ENCODE measurements at regions not wholly inside any gene's neighbourhood (a gene's known extent, or its start where the extent isn't known, plus 50 kb on each side); places are given as distances from the start of the nearest gene placed in this dataset.

DNA sequence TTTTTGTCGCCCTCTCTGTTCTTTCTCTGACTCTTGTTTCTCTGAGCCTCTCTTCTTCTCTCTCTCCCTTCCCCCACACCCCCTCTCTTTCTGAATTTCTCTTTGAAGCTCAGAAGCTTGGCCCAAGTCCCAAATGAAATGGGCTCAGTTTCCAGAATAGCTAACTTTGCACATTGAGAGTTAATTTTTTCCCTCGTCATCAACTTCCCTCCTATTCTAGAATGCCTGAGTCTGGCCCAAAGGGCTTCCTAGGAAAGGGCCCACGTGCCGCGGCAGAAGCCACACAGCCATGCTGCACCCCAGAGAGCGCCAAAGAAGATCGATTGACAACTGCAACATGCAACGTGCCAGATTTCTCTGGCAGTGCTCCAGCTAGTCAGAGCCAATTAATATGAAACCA lies 588.8 kb upstream of the KLF4 start:
- intact Hi-C loops (cut with DNase I) = no loop called here
- Histone ChIP-seq H3K9me3 (no peaks in the 10 kb centered on the region), H3K4me1 (no peaks in the 10 kb centered on the region), H3K4me3 (no peak overlapping the region), H3K27me3 (no peaks in the 10 kb centered on the region), H3K36me3 (no peaks in the 10 kb centered on the region), H3K9ac (ENCODE audit: low read depth in 2 of 2, low read length in 2 of 2) (no peak overlapping the region), H3K27ac (no peak overlapping the region)
- no peak for DNase-seq
- TF ChIP-seq, protein P1, sequence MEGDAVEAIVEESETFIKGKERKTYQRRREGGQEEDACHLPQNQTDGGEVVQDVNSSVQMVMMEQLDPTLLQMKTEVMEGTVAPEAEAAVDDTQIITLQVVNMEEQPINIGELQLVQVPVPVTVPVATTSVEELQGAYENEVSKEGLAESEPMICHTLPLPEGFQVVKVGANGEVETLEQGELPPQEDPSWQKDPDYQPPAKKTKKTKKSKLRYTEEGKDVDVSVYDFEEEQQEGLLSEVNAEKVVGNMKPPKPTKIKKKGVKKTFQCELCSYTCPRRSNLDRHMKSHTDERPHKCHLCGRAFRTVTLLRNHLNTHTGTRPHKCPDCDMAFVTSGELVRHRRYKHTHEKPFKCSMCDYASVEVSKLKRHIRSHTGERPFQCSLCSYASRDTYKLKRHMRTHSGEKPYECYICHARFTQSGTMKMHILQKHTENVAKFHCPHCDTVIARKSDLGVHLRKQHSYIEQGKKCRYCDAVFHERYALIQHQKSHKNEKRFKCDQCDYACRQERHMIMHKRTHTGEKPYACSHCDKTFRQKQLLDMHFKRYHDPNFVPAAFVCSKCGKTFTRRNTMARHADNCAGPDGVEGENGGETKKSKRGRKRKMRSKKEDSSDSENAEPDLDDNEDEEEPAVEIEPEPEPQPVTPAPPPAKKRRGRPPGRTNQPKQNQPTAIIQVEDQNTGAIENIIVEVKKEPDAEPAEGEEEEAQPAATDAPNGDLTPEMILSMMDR (IDR thresholded peaks at IDR 0.05) = no peak

DNA sequence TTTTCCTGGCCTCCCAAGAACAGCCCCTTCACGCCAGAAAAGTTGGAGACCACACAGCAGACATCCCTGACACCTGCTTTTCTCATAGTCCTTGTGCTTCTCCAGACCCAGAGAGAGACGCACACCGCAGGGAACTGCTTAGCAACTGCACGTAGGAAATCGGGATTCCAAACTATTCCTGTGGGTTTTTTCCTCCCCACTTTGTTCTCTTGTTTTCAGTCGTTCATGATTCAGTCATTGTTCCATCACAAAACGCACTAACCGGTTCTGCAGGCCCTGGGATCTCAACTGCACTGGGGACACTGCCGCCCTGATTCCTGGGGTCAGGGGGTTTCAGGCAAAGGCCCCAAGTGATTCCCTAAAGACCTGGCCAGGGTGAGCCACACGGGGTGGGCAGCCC lies 588.0 kb upstream of the KLF4 start:
- Histone ChIP-seq H3K9me3 (no peaks in the 10 kb centered on the region), H3K27ac (no peak overlapping the region), H3K9ac (ENCODE audit: low read depth in 2 of 2, low read length in 2 of 2) (no peak overlapping the region), H3K4me1 (no peaks in the 10 kb centered on the region), H3K36me3 (no peaks in the 10 kb centered on the region), H3K27me3 (no peaks in the 10 kb centered on the region), H3K4me3 (no peak overlapping the region)
- intact Hi-C loops (cut with DNase I) = no loop called here
- TF ChIP-seq, protein P1 (IDR thresholded peaks at IDR 0.05) = no peak
- DNase-seq = no peak

DNA sequence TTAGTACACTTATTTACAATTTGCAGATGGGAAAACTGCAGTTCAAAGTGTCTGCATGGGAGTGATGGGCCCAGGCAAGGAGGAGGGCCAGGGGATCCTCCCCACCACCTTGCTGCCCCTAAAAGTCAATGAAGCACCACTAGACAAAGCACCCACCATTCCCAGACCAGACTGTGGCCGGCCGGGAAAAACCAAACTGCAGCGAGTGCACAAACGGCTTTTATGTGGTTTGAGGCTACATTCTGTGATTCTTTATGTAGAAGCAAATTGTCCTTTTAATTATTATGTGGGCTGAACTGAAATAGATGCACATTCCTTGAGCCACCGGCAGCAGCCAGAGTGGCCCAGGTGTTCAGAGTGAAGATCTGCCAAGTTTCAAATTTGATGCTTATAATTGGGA lies 585.3 kb upstream of the KLF4 start:
- H3K9ac ChIP-seq (ENCODE audit: low read depth in 2 of 2, low read length in 2 of 2) = no peak overlapping the region
- no peaks in the 10 kb centered on the region for H3K27me3 ChIP-seq
- no peaks in the 10 kb centered on the region for H3K9me3 ChIP-seq
- H3K4me3 ChIP-seq = no peak overlapping the region
- H3K27ac ChIP-seq = no peak overlapping the region
- no peak for DNase-seq
- no peaks in the 10 kb centered on the region for H3K4me1 ChIP-seq
- intact Hi-C loops (cut with DNase I) = no loop called here
- no peaks in the 10 kb centered on the region for H3K36me3 ChIP-seq
- TF ChIP-seq, protein P1 (IDR thresholded peaks at IDR 0.05) = no peak

DNA sequence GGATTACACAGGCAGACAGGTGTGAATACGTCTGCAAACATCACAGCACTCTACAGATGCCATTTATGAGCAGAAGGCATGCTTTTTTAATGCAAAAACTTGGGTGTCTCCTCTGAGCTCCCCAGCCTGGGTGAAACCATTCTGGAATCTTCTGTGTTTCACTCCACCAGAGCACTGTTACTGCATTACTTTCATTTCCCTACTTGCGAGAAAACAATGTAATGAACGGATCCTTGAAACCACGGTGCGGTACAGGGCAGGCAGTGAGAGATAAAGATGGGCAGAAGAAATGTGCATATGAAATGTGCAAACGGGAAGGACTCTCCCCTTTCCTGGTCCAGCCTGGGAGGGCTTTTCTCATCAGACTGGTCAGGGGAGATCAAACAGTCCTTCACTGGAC lies 584.3 kb upstream of the KLF4 start:
- Histone ChIP-seq H3K36me3 (no peaks in the 10 kb centered on the region), H3K4me1 (no peaks in the 10 kb centered on the region), H3K9me3 (no peaks in the 10 kb centered on the region), H3K27ac (no peak overlapping the region), H3K4me3 (no peak overlapping the region), H3K27me3 (no peaks in the 10 kb centered on the region), H3K9ac (ENCODE audit: low read depth in 2 of 2, low read length in 2 of 2) (no peak overlapping the region)
- DNase-seq = no peak
- TF ChIP-seq, protein P1 (IDR thresholded peaks at IDR 0.05) = no peak
- intact Hi-C loops (cut with DNase I) = no loop called here

DNA sequence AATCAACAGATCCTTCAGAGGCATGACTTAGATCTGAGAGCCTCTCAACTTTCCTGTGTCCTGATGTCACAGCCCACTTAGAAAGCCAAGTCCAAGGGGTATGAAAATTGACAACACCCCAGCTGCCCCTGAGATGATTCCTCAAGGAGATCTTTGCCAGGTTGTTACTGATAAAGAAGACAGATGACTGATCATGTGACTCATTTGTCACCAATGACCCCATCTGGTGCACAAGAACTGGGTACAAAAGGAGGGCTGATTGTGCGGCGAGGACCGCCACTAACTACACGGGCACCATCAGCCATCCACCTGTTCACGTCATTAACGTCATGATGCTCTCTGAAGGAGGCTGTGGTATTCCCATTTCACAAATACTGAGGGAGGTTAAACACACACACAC lies 583.2 kb upstream of the KLF4 start:
- Histone ChIP-seq H3K27me3 (no peaks in the 10 kb centered on the region), H3K9ac (ENCODE audit: low read depth in 2 of 2, low read length in 2 of 2) (no peak overlapping the region), H3K36me3 (no peaks in the 10 kb centered on the region), H3K4me1 (no peaks in the 10 kb centered on the region), H3K4me3 (no peak overlapping the region), H3K27ac (no peak overlapping the region), H3K9me3 (no peaks in the 10 kb centered on the region)
- DNase-seq = no peak
- intact Hi-C loops (cut with DNase I) = no loop called here
- TF ChIP-seq, protein P1 (IDR thresholded peaks at IDR 0.05) = no peak

DNA sequence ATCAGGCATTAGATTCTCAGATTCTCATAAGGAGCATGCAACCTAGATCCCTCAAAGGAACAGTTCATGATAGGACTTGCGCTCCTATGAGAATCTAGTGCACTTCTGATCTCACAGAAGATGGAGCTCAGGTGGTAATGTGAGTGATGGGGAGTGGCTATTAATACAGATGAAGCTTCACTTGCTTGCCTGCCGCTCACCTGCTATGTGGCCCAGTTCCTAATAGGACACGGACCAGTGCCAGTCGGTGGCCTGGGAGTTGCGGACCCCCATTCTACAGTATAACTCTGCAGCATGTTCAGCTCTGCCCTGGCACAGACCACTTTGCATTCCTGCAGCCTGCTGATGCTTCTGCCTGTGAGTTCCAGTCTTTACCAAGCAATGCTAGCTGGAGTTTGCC lies 581.3 kb upstream of the KLF4 start:
- Histone ChIP-seq H3K36me3 (no peaks in the 10 kb centered on the region), H3K4me1 (no peaks in the 10 kb centered on the region), H3K4me3 (no peak overlapping the region), H3K9ac (ENCODE audit: low read depth in 2 of 2, low read length in 2 of 2) (no peak overlapping the region), H3K9me3 (no peaks in the 10 kb centered on the region), H3K27ac (no peak overlapping the region), H3K27me3 (no peaks in the 10 kb centered on the region)
- no peak for DNase-seq
- intact Hi-C loops (cut with DNase I) = no loop called here
- TF ChIP-seq, protein P1 (IDR thresholded peaks at IDR 0.05) = no peak
